ENCODE measurements at regions not wholly inside any gene's neighbourhood (a gene's known extent, or its start where the extent isn't known, plus 50 kb on each side); places are given as distances from the start of the nearest gene placed in this dataset.

DNA sequence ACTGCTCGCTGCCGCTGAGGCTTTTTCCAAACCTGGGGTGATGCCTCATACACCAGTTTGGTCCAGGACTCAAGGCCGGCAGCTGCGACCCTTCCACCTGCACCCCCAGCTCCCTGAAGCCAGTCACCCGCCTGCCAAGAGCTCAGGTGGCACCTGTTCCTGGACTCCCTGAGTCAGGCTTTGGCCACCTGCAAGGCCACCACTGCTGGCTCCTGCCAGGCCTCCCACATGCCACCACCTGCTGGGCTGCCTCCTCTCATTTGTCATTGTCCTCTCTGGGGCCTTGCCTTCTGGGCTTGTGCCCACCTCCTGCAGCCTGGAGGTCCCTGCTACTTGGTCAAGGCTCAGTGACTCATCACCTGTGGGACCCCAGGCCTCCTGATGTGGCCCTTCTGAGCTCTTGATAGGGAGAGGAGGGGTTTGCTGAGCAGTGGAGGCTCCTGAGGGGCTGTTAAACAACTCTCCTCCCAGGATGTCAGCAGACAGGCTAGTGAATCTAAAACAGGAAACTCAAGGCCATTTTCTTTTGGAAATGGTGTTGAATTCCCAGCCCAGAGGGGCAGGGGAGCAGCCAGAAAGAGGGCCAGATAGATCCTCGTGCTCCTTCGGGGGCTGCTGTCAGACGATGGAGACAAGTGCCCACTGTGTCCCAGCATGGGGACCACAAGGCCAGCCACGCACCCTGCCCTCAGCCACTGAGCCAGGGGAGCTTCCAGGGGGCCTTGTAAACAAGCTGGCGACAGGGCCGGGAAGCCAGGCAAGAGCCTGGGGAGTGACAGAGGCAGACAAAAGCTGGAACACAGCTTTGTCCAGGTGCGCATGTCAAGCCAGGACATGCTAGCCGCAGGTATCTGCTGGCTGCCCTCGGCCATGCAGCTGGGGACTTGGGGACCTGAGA lies 416.8 kb downstream of the LRATD1 start:
- peak; percentile 58 for DNase-seq

DNA sequence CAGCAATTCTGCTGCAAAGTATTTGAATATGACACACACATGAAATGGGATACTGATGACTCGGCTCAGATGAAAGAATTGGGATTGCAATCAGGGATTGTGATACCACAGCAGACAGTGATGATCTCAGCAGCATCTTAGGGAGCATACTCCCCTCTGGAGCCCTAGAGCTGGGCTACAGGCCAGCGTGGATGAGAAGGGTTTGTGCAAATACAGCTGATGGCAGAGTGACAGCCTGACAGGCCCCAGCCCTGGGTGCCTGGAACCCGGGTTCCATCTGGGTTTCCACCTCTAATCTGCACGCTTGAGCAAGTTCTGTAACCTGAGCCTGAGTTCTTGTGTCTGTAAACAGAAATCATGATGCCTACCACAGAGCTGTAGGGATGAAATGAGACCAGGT lies 418.0 kb downstream of the LRATD1 start:
- DNase-seq: peak; percentile 91

DNA sequence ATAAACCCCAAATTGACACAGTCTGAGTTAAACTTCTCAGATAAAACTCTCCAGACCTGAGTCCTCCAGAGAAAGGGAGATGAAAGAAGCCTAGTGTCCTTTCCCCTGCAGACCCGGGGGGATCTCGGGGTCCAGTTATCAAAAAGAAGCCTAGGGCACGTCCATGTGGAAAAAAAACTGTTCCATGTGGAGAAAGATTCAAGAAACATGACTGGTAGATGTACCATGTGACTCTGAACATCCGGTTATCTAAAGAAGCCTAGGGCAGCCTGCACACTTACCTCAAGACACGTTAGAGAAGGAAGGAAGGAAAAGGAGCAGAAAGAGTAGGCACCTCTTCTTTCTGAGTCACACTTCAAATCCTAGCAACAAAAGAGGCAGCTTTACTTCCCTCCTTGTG lies 421.0 kb downstream of the LRATD1 start:
- DNase-seq: no peak

DNA sequence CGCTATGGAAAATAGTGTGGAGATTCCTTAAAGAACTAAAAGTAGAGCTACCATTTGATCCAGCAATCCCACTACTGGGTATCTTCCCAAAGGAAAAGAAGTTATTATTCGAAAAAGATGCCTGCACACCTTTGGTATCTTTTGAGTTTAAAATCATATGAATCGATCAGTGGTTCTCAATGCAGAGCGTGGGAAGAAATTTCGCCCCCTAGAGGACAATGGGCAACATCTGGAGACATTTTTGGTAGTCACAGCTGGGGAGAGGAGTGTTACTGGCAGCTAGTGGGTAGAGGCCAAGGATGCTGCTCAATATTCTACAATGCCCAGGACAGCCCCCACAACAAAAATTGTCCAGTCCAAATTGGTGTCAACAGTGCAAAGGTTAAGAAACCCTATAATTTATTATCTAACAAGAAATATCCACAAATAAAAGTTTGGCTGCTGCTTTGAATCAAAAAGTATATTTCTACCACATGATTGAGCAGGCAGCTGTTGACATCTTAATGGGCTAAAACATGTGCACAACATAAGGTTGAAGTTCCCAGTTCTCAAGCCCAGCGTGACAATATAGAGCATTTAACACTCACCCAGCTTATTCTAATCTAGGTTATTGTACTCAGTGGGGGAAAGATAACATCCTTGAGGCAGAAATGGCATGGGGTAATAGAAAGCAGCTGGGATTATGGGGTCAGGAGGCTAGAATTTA lies 425.7 kb downstream of the LRATD1 start:
- DNase-seq: peak; percentile 26

DNA sequence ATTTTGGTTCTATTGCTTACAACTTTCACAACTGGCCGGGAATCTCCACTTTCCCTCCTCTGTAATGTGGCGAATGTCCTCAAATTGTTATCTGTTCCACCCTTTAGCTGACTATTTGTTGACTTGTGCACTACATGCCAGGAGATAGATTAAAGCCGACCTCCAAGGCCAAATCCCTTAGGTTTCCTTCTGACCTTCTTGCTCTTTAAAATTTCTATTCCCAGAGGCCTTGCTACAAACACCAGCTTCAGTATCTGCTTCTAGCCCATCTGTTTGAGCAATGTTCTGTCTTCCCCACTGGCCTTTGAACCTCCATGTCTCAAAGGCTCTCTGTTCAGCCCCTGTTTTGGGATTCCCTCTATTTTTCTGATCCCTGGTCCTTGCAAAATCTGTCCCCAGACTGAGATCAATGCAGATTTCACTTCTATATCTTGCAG lies 426.2 kb downstream of the LRATD1 start:
- no peak for DNase-seq

DNA sequence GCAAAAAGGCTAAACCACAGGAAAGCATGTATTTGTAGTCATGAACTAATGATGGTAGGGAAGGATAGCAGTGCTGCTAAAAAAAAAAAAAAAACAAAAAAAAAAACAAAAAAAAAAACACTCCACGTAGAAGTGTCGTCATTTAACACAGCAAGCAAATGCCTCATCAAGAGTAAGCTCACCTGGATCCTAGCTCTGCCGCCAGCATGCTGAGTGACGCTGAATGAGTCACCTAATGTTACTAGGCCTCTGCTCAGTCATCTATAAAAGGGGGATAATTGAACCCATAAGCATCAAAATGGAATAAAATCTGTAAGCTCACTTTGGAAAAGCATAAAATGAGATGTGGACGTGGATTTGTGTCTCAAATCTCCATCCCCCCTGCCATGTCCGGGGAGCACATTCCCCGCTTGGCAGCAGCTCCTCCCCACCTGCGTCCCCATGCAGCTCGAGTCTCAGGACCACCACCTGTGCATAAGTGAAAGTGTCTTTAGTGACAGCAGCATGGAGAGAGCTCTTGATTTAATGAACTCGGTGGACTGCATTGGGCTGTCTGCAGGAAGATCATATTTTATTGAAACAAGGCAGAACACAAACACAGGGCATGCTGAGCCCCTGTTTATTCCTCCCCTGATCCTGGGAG lies 427.5 kb downstream of the LRATD1 start:
- peak; percentile 82 for DNase-seq

DNA sequence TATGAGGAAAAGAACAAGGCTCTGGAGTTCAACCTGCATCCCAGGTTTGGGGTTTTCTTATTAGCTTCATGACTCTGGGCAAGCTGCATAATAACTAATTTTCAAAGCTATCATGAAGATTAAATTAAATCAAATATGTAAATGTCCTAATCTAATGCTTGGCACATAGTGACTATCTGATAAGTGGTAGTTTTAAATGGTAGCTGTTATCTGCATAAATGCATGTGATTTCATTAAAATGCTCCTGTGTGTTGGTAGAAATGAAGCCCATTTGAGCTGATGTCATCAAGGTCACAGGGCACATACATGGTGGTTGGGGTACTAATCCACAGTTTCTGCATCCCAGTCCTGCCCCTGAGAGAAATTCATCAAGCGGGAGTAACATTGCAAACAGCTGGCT lies 428.8 kb downstream of the LRATD1 start:
- DNase-seq: no peak

DNA sequence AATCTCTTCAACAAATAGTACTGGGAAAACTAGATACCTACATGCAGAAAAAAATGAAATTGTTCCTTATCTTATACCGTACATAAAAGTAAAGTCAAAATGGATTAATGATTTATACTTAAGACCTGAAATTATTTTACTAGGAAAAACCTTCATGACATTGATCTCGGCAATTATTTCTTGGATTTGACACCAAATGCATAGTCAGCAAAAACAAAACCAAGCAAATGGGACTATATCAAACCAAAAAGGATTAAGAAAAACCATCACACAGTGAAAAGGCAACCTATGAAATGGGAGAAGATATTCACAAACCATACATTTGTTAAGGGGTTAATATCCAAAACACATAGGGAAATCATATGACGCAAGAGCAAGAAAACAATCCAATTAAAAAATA lies 433.6 kb downstream of the LRATD1 start:
- DNase-seq: no peak

DNA sequence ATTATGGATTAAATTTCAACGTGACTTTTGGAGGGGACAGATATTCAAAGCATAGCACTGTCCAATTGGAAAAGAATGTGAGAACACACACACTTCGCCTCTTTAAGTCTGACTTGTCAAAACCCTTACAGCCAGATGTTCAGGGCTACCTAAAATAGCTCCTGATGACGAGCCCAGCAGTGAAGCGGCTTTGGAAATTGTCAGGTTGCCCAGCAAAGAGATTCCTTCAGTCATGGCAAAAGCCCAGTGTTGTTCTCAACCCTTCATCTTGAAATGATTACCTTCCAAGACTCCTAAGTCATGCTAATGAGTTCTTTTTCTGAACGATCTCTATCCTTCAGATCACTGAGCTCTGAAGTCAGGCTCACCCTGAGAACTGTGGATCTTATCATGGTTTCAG lies 436.6 kb downstream of the LRATD1 start:
- DNase-seq: no peak

DNA sequence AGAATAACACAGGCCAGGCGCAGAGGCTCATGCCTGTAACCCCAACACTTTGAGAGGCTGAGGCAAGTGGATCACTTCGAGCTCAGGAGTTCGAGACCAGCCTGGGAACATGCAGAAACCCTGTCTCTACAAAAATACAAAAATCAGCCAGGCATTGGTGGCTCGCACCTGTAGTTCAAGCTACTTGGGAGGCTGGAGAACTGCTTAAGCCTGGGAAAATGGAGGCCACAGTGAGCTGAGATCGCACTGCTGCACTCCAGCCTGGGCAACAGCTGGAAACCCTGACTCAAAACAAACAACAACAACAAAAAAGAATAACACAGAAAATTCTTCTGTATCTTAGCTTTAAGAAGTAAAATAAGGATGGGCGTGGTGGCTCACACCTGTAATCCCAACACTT lies 440.3 kb downstream of the LRATD1 start:
- no peak for DNase-seq

DNA sequence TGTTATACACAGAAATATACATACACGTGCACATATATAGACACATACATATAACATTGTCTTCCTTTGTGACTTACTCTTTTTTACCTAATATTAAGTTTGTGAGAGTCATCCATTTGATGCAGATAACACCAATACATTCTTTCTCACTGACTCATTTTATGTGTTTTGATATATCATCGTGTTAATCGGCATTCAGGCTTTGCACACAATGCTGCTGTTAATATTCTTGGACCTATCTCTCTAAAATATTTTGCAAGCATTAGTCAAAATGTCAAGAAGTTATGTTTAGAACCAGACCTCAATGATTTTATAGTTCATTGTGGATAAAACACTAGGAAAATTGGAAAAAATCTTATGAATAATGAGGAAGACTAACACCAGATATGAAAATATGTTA lies 441.1 kb downstream of the LRATD1 start:
- DNase-seq: no peak

DNA sequence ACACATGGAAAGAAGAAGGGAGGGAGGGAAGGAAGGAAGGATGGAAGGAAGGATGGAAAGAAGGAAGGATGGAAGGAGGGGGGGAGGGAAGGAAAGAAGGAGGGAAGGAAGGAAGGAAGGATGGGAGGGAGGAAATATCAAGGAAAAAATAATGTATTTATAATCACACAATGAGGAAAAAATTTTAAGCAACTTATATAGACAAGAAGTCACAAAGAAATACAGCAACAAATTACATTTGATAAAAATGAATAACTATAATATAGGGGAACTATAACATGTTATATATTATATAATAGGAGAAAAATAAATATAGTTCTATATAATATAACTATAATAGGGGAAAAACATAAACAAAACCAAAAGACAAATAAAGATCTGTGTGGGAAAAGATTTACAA lies 441.8 kb downstream of the LRATD1 start:
- no peak for DNase-seq

DNA sequence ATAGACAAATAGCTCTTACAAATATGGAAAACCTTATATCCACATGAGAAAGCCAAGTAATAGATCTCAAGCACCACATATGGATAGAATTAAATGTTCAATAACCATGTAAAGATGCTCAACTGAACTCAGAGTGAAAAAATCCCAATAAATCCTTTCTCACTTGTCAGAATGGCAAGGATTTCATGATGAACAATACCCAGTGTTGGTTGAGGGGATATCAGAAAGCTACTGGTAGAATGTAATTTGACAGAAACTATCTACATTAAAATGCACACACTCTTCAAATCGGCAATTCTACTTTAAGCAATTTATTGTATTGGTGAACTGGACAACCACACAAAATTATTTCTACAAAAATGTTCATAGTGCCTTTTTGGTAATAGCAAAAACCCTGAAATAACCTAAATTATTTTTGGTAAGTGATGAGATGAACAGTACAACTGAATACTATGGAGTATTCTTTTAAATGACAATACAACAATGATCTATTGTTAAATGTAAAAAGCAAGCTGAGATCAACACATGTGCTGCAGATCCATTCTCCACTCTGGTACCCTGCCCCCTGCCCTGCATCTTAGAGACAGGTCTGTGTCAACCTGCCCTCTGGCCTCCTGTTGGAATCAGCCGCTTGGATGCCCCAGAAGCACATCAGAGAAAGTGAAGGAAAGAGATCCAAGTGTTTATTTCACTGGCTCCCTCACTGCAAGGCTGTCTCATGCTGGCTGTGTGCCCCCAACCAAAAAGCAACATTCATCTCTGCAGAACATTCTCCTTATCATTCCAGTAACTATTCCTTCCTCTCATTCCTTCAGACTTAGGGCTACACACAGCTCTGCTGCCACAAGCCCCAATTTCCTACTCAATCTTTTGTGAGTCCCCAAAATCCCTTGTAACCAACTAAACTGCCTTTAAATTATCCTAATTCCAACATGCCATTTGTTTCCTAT lies 442.5 kb downstream of the LRATD1 start:
- DNase-seq: no peak

DNA sequence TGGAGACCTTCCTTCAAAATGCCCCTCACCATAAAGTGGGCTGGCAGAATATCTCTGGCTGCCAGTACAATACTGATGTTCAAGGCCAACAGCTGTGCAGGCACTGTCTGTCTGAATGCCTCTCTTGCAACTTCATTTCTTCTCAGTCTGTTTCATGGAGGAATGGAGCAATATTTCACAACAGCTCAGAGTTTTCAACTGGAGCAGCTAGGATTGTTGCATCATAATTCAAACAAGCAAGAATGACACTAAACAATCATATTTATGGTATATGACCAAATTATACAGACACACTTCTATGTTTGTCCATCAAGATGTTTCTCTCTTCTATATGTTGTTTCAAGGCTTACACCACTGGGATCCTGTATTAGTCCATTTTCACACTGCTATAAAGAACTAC lies 444.2 kb downstream of the LRATD1 start:
- no peak for DNase-seq

DNA sequence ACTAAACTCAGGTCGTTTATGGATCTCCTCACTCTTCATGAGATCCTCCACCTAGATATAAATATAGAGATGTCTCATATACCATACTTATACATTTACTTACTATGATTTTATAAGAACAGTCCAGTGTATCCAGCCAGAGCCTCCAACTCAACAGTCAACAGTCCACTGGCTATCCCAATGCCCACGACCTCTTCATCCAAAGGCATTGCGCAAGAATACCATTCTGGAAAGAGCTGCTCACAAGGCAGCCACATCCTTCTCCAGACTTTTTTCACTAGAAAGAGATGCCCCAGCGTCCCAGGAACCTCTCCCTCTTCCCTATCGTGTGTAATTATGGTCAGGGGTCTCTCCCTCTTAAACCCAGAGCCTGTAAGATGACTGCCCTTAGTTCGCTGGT lies 448.8 kb downstream of the LRATD1 start:
- no peak for DNase-seq

DNA sequence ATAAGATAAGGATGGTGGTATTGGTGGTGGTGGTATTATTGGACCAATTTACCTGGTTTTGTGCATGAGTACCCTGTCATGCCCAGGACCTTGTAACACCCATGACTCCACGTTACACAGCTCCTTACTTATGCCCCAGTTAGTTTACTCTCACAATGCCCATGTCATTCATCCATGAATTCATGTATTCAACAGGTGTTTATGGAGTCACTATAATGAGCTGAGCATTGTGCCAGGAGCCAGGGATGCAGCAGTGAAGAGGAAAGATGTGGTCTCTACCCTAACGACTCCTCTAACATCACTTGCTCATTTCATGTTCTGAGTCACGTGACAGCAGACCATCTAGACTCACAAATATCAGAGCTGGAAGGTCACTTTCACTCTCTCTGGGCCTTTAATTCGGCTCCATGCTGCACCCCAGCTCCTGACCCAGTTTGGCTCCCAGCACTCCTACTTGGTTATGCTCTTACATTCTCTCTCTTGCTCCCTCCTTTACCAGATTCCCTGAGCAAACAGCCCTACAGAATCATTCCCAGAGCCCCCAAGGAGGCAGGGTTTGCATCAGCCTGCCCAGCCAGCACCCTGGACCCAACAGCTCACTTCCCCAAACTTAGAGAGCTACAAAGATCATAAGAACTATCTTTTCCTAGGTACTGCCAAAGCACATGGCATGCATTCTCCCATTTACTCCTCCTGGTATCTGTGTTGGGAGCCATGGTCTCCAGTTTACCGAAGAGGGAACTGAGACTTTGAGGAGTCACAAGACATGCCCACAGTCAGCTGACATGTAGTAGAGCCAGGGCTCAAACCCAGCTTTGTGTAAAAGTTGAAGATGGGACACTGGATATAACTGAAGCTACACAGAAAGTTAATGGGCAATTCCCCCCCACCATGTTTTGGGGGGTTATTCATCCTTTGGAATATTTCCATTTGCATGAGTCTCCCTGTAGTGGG lies 449.9 kb downstream of the LRATD1 start:
- no peak for DNase-seq

DNA sequence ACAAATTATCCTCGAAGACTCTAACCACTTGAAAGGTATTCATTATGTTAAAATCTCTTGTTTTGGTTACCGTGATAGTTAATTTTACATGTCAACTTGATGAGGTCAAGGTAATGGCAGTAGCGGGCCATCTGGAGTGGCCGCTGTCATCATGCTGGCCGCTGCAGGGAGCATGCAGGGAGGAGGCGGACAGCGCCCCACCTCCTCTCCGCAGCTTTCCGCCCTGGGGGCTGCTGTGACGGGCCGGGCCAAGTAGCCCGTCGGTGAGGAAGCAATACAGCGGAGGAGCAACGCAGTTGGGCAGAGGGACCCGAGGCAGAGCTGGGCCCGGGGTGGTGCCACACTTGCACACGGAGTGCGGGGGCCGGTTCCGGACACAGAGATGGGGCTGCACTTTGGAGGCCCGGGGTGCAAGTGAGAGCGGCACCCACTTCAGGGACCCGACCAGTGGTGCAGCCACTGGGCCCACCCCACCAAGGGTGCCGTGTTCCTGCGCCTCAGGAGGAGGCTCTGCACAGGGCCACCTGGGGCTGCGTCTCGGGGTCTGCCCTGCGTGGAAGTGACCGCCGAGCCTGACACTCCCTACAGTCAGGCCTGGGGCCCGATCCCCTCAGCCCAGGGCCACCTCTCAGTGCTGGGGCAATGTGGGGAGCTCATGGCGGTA lies 452.4 kb downstream of the LRATD1 start:
- peak; percentile 74 for DNase-seq

DNA sequence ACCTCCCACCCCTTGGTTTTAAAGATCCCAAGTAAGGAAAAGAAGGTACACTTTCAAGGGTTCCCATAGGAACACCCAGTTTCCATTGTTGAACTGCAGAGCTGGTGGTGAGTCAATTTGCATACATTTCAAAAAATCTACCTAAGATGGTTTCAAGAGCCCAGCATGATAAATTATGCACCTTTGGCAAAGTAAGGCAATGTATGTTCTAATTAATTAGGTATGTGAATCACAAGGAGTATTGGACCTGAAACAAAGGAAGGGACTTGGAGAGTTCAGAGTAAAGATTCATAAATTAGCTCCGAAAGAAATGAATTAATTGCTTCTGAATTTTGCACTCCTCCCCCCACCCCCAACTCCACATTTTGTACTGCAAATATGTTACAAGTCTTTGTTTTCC lies 459.7 kb downstream of the LRATD1 start:
- DNase-seq: no peak

DNA sequence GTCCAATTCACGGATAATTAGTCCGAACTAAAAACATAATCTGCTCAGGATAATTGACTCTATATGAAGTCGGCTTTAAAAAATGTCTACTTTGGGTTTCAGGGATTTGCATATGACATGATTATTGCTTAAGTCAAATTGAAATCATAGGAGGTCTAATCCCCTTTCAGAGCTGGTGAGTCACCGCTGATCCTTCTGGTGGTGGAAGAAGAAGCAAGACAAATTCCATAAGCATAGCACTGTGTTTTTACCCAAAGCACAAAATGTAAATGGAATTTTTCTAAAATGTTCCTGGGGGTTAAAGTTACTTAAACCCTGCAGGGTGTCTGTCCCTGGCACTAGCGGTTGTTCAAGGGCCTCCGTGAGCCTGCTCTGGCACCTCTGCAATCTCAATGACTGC lies 460.2 kb downstream of the LRATD1 start:
- no peak for DNase-seq

DNA sequence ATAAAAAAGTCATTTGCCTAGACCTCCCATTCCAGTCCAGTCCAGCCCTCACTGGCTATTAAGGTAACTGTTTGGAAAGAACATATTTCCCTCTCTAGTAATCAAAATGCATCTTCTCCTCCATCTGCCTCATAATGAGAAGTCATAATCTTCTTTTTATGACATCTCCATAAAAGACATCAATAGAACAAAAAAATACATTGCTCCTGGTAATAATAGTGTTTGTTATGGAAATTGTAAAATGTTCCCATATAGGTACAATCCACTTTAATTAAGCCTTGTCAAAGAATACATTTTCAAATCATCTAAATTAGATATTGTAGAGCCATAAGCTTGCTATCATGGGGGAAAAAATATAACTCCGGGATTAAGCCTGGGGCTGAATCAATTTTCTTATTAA lies 461.6 kb downstream of the LRATD1 start:
- peak; percentile 27 for DNase-seq

DNA sequence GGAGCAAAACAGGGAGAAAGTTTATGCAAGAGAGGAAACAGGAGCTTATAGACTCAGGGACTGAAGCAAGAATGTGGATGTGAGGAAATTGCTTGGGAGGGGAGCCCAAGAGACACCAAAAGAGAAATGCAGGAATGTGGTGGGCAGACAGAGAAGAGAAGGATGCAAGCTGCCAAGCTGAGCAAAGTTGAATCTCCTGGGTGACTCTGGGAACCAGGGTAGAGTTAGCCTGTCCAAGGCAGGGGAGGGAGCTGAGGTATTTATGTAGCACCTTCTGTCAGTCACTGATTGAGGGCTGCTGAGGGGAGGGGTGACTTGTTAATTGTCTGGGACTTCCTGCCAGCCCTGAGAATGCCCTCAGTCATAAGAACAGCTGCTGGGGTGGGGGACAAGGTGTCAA lies 464.3 kb downstream of the NBAS start:
- DNase-seq: peak; percentile 18
